T-helper 22 cell (primary cell): ENCODE measurements at regions not wholly inside any gene's neighbourhood (a gene's known extent, or its start where the extent isn't known, plus 50 kb on each side); places are given as distances from the start of the nearest gene placed in this dataset.

Source experiments
- DNase-seq: peaks from one replicate; pipeline ENCODE4 v3.0.0-alpha.2; 2020; ENCODE audit warnings: low read depth

DNA sequence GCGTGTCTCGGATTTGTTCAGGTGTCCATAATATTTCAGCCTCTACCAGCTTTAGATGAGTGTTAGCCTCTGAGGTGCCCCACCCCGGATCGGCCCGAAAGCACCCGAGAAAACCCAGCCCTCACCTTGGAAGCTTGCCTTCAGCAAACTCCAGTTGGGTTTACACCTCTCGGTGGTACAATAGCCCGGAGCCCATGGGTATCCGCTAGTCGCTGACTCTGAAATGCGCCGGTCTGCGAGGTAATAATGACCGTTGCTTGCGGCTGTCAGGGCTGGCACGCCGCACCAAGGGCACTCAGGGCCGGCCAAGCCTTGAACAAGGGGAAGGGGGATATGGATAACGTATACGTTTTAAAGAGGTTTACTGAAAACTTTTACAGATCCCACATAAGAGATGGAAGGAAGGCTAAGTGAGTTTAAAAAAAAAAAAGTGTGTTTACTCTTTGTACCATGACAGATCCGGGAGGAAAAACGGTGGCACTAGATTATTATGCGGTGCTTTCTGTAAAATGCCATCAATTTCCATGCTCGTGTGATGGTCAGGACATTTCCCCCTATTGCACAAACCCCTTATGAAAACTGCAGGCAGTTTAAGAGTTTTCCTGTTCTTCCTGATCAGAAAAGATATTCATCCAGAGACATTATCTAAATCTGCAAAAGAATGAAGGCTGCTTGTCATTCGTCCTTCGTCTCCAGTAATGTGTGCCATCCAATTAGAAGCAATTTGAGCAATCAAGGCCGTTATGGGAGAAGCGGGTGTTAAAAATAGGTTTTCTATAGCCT lies 124.2 kb downstream of the TMEM161B start:
- DNase-seq = no peak

DNA sequence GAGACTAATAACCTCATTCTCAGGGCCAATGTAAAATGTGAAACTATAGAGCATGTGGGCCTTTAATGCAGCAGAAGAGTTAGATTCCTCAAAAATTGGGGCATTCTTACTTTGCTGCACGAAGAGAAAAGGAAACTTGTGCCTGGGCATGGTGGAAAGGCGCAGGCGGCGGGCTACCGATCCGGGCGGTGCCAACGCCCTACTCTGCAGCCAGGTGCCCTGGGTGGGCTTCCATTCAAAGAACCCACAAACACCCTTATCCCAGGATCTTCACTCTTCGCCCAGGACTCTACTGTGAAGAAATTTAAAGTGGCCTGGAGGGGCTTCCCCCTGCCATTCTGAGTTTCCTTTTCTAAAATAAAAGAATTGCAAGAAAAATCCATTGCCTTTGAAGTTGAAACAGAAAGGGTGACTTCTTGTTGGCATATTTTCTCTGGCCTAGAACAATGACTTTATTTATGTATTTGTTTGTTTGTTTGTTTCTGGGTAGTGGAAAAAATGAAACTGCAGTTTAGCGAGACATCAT lies 124.9 kb downstream of the TMEM161B start:
- DNase-seq = no peak

DNA sequence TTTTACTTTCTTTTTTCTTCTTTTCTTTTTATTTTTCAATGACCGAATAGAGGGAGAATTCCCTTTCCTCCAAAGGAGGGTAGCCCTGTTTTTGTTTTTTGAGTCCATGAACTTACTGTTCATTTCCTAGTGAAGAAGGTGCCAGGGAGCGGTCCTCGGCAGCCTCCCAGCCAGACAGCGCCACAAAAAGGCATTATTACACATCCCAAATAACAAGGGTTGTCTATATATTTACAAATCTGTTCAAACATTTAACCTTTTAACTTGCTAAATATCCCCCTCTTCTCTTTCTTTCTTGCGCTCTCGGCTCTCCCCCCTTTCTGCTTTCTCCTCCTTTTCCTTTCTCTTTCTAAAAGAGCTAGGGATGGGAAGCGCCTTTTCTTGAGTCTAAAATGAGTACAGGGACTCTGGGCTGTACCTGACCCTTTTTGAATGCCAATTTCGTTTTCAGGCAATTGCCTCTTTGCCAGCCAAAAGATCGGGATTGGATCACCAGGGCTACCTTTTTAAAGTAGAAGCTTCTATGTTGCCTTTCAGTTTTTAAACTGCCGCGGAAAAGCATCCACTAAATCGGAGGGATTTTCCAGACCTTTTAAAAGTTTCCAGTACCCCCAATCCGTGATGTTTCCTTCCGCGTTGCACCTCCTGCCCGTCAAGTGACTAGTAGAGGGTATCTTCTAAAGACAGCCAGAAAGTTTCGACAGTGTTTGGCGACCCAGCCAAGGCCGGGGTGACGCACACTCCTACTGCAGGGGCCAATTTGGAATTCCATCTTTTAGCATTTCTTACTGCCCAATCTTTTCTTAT lies 125.6 kb downstream of the TMEM161B start:
- no peak for DNase-seq

DNA sequence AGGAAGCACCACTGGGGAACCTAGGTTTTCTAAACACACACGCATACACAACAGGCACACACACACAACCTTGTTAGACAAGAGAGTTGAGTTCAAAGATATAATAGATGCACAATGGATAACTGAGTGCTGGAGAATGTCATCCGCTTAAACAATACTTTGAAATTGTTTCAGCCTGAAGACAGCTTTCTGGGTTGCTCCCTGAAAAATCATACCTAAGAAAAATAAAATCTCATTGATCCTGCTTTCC lies 126.1 kb downstream of the TMEM161B start:
- DNase-seq = no peak

DNA sequence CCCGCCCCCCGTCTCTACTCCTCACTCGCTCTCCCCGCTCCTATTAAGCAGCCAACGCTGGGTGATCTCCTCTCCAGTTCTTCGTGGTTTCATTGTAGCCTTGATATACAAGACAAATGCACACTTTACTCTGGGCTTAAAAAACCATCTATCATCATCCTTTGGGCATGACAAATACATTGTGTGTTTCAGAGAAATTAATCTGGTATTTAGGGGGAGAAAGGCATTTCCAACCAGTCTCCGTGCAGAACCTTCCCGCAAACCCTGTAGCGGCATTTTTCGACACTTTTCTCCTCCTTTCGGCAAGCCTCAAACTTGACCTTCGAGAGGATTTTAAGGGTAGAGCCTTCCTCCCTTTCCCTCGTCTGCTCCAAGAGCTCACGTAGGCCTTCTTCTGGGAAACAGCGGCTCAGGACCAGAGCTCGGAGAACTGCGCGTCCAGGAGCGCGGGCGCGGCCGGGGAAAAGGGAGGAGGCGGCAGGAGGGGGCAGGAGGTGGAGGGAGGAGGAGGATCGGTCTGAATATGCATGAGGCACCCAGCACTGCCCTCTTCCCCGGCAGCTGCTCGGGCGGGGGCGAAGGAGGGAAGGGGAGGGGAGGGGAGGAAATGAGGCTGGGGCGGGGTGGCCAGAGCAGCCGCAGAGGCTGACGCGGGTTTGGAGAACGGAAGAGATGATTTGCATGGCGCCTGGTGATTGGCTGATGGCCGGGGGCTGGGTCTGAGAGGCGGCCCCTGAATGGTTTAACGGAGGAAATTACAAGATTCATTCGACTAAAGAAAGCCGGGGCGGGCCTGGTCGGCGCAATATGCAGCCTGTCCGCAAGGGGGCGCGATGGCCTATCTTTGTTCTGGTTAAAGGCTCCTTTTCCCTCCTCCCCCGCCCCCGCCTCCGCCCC lies 127.5 kb downstream of the TMEM161B start:
- peak; percentile 56 for DNase-seq

DNA sequence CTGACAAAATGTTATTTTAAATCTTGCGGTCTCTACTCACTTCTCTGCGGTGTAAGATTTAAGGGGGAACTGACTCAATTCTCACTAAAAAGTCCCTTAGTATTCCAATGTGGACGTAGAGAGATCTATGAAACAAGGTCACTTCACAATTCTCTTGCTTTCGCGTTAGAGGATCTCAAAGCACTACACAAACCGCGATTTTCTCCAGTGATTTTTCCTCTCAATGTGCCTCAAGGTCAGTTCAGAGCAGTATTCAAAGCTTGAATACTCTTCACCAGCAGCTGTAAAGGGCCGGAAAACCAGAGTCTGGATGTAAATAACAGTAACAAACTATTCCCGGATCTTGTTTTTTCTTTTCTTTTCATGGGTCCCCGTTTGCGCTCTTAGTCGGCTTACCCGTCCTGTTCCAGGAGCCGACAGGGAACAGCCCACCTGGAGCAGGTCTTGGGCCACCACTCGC lies 128.2 kb downstream of the TMEM161B start:
- no peak for DNase-seq

DNA sequence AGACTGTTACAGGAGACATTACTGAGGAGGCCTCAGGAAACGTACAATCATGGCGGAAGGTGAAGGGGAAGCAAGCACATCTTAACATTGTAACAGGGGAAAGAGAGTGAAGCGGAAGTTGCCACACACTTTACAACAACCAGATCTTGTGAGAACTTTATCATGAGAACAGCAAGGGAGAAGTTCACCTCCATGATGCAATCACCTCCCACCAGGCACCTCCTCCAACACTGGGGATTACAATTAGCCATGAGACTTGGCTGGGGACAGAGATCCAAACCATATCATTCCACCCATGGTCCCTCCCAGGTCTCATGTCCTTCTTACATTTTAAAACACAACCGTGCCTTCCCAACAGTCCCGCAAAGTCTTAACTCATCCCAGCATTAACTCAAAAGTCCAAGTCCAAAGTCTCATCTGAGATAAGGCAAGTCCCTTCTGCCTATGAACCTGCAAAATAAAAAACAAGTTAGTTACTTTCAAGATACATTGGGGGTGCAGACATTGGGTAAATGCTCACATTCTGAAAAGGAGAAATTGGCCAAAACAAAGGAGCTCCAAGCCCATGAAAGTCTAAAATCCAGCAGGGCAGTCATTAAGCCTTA lies 138.3 kb downstream of the TMEM161B start:
- no peak for DNase-seq

DNA sequence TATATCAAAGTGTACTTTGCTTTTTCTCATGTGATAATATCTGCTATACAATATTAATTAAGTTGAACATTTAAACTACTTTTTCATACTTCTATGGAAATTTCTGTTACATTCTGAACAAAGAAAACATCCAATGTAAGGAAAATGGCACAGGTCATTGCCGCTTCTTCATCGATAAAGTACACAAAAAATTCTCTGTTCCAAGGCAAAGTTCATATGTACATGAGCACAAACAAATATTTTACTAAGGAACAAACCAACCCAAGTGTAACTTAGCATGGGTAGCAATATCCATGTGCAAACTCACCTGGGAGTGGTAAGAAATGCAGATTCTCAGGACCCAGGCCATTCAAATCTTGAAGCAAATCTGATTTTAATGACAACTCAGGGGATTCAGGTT lies 139.8 kb downstream of the TMEM161B start:
- DNase-seq = no peak

DNA sequence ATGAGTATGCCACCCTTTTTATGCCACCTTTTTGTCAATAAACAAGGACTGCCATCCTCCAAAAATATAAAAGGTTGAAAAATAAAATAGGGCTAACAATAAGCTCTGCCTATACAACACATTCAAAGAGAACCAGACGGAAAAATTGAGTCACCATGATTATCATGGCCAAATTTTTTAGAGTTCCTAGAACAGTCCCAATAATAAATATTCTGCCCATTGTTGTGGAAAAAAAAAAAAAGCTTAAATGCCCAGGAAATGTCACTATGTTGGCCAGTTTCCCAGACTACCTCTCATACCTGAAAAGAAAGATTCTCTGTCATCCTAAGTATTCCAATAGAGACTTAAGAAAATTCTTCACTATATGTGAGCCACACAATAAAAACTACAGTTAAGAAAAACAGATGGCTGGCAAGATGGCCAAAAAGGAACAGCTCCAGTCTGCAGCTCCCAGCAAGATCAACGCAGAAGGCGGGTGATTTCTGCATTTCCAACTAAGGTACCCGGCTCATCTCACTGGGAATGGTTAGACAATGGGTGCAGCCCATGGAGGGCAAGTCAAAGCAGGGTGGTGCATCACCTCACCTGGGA lies 149.0 kb downstream of the TMEM161B start:
- DNase-seq = no peak

DNA sequence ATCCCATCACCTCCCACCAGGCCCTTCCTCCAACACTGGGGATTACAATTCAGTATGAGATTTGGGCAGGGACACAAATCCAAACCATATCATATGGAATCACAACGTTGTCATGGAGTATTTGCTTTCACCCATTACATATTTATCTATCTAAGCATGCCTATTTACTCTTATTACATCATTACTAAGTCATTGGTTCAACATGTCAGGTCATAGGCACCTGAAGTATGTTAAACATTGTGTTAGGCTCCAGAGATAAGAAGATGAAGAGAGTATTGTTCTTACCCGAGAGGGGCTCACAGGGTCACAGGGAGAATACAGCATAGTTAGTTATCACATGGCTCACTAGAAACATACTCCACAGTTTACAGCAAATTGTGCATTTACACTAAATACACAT lies 150.5 kb downstream of the TMEM161B start:
- no peak for DNase-seq

DNA sequence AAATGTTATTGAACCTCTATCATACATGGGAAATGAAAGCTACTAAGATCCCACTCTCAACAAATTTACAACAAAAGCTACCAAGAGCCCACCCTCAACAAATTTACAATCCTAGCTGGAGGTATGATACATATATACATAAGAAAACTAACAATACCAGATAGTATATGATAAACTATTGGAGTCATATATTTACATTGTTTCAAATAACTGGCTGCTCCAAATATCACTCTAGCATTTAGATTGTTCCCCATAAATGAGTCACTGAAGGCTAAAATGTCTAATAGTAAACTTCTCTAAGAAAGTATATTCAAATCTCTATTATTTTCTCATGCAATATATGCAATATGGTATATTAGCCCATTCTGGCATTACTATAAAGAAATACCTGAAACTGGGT lies 151.1 kb downstream of the TMEM161B start:
- no peak for DNase-seq

DNA sequence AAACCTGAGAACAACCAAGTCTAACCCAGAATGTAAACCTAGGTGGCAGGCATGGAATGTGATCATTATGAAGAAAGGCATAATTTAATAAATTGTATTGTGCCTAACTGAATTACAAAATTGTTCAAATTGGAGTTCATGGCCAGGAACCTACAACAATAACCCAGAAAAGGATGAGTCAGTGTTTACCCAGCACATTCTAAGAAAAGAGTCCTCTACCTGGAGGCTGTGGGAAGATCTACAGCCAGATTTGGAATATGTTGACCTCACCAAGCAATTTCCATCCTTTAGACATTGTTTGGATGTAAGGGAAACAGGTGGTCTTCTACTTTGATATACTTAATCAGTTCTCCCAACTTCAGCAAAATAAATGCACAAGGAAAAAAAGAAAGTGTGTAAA lies 152.2 kb downstream of the TMEM161B start:
- no peak for DNase-seq

DNA sequence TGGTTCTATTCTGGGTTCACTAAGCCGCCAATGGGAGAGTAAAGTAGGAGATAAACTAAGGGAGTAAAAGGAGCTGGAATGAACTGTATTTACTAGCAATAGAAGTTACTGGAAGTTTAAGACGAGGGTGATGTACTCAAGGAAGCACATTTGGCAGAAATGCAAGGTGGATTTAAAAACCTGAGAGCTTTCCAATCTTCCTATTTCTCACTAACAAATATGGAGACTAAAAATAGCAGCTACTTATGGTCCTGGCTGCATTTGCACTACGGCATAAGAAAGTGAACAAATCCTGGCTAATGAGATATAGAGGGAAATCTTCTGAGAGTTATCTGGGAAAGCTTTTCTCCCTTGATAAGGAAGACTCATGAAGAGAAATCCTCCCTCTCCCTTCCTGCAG lies 153.4 kb downstream of the TMEM161B start:
- DNase-seq = no peak

DNA sequence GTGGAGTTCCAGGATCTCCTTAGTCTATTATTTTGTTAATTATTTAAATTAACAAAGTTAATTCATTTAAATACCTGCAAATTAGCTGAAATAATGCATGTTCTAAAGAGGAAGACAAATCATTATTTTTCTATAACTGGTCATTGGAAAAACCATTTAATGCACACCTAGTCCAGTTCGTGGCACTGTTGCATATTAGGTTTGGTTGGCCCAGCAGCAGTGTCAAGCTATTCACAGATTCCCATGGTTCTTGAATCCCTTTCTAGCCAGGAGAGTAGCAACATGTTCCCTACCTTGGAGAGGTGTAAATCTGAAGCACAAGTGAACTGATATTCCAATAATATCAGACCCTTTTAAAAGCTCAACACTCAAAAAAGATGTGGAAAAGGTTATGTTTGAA lies 155.2 kb downstream of the TMEM161B start:
- no peak for DNase-seq

DNA sequence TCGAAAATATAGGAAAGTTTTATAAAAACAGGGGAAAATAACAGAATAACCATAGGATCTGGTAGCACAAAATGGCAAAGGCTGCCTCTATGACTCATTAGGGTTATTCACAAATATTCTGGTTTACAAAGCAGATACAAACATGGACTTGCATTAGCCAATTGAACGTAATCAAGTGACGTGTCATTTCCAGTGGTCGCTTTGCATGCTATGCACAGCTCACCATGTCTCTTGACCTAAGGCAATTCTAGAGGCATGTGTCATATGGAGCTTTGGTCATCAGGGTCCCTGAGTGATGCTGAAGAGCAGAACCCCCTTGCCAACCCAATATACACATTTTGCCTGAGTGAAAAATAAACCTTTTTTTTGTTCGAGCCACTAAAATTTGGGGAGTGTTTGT lies 158.8 kb downstream of the TMEM161B start:
- DNase-seq = no peak

DNA sequence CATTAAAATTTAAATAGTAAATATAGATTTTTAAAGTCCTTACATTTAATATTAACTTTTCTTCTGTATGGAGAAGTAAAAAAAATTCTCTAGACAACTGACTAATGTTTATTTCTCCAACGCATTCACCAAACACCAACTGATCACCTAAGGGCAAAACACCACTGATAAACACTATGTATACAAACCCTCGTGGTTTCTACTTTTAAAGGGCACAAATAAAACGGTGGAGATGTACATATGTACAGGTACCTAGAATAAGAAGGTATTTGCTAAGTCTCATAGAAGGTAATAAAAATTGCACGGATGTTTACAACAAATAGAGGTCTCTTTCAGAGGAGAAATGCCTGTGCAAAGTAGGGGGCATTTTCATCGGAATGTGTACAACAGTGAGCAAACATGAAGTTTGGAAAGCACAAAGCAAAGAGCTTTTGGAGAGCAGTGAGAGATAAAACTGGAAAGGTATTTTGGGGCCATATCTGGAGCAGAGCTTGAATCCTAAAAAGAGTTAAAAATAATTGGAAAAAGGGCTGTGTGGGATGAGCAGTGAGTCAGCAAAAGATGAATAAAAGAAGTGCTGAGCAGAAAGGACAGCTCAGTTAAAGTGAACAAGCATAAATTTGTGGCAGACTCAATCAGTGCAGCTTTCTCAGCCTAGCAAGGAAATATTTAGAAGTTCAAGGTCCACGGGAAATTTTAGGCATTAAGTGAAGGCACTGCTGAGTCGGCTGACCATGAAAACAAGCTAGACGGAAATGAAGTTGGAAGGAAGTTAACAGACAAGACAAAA lies 160.0 kb downstream of the TMEM161B start:
- DNase-seq = no peak

DNA sequence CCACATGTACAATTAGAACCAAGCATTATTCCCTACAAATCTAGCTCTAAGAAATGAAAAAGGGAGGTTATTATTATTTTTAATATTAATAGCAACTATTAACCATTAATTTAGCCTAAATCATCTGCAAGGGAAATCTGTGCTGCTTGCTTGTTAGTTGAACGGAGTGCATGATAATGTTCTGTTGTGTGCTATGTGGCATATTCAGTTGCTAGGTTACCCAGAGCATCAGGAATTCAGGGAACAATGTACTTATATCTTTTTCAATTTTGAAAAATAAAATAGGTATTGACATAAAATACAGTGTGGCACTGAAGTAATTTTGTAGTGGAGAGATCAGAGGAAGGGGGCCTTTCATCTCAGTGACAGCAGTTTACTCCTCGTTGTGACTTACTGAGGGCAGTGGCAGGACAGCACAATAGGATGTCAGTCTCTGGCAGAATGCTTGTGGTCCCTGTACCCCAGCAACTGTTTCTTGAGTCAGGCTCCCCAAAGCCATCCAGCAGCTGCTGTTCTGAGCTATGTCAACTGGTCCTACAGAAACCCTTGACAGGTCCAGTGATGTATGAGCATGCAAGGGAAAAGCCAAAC lies 173.6 kb downstream of the TMEM161B start:
- DNase-seq = no peak

DNA sequence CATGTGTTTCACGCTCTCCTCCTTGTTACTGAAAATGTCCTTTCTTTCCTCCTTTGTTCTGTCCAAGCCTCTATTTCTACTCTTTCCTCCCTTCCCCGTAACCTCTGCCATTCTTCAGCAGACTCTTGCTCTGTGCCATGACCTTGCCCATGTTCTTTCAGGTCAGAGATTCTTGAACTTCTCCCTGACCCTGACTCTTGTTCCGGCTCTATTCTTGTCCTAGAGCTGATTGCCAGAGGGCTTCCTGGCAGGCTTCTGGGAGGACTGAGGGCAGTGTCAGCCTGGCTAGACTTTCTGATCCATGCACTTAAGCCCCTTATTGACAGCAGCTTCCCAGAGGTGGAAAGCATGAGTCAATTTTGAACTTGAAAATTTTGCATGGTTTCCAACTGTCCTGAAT lies 174.2 kb downstream of the TMEM161B start:
- DNase-seq = no peak

DNA sequence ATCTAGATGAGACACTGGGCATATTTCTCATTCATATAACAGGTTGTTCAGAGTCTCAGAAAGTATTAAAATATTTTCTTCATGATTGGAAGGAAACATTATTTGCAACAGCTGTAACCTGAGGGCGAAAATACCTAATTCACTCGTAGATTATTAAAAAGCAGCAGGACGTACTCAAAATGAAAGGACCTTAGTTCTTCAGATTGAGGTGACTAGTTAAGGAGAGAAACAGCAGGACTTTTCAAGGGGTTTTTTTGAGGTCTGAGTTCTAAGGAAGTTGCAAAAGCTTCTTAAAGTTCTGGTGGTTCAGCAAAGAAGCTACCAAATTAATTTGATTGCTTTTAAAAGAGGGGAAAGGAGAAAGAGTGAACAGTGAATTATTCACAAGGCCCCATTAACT lies 174.9 kb downstream of the TMEM161B start:
- DNase-seq = no peak

DNA sequence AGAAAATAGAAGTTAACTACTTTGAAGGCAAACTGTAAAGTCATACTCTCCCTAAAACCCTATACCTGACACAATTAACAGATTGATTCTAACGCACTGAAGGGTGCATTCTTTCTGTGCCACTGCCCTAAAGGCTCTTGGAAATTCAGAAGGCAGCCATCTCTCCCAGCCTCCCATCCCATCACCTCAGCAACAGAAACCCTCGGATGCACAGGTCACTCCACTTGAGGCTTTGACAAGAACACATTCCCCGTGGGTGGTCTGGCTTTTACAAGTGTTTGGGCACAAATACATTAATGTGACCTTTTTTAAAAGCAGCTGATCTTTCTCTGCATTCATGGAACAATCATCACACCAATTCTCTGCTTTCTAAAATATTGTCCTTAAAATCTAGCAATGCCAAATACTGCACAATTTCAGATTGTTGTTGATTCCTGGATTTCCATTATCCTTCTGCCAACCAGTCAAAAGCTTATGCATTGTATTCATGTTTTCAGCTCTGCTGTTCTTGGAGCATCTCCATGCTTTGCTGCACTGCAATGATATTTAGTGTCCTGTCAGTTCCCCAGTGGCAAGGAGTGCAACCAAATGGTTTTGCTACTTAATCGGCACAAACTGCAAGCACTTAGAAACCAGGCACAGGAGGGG lies 175.6 kb downstream of the TMEM161B start:
- no peak for DNase-seq
